H9 (cell line): ENCODE measurements at regions not wholly inside any gene's neighbourhood (a gene's known extent, or its start where the extent isn't known, plus 50 kb on each side); places are given as distances from the start of the nearest gene placed in this dataset.

Experiments
- DNase-seq: peaks from one replicate; pipeline ENCODE4 v3.0.0-alpha.2; 2017
- H2AFZ ChIP-seq: one replicate; pipeline ENCODE4 v1.6.1; 2013; ENCODE audit warnings: mild to moderate bottlenecking, low read length, control low read depth, moderate library complexity
- H2AK5ac ChIP-seq: 2 replicates; pipeline ENCODE4 v1.6.1; 2013; ENCODE audit warnings: low read length, control low read depth, mixed read lengths; ENCODE audit not compliant: insufficient read length
- H2BK120ac ChIP-seq: one replicate; pipeline ENCODE4 v1.6.1; 2013; ENCODE audit warnings: low read depth, mild to moderate bottlenecking, low read length, control low read depth, inconsistent platforms; ENCODE audit not compliant: poor library complexity, severe bottlenecking
- H2BK12ac ChIP-seq: 2 replicates; pipeline ENCODE4 v1.6.1; 2013; ENCODE audit warnings: low read length, control low read depth, mixed read lengths, low read depth; ENCODE audit not compliant: insufficient read length
- H2BK15ac ChIP-seq: 2 replicates; pipeline ENCODE4 v1.6.1; 2013; ENCODE audit warnings: low read depth, low read length, control low read depth
- H2BK20ac ChIP-seq: one replicate; pipeline ENCODE4 v1.6.1; 2013; ENCODE audit warnings: low read depth, mild to moderate bottlenecking, low read length, control low read depth, inconsistent platforms; ENCODE audit not compliant: poor library complexity, severe bottlenecking
- H2BK5ac ChIP-seq: 2 replicates; pipeline ENCODE4 v1.6.1; 2013; ENCODE audit warnings: low read length, control low read depth, mixed read lengths; ENCODE audit not compliant: insufficient read length
- H3K14ac ChIP-seq: 2 replicates; pipeline ENCODE4 v1.6.1; 2013; ENCODE audit warnings: low read length, control low read depth; ENCODE audit not compliant: insufficient read depth
- H3K18ac ChIP-seq: 2 replicates; pipeline ENCODE4 v1.6.1; 2013; ENCODE audit warnings: low read depth, mild to moderate bottlenecking, mixed read lengths, low read length, control low read depth; ENCODE audit not compliant: insufficient read length
- H3K23ac ChIP-seq: 2 replicates; pipeline ENCODE4 v1.6.1; 2013; ENCODE audit warnings: low read length, control low read depth, mixed read lengths, low read depth; ENCODE audit not compliant: insufficient read length
- H3K23me2 ChIP-seq: 2 replicates; pipeline ENCODE4 v1.6.1; 2013; ENCODE audit warnings: low read depth, mild to moderate bottlenecking, mixed read lengths, low read length, control low read depth; ENCODE audit not compliant: insufficient read length, poor library complexity, severe bottlenecking
- H3K27ac ChIP-seq: 2 replicates; pipeline ENCODE4 v1.5.1; 2013; ENCODE audit warnings: low read length, control low read depth, mixed read lengths, low read depth; ENCODE audit not compliant: insufficient read length
- H3K27me3 ChIP-seq: 2 replicates; pipeline ENCODE4 v1.6.1; 2013; ENCODE audit warnings: low read length, control low read depth, inconsistent platforms; ENCODE audit not compliant: insufficient read depth
- H3K4ac ChIP-seq: 2 replicates; pipeline ENCODE4 v1.6.1; 2013; ENCODE audit warnings: low read depth, mild to moderate bottlenecking, control low read depth, inconsistent platforms, low read length, moderate library complexity
- H3K4me1 ChIP-seq: 2 replicates; pipeline ENCODE4 v1.6.1; 2013; ENCODE audit warnings: low read length, control low read depth, inconsistent platforms; ENCODE audit not compliant: insufficient read depth
- H3K4me2 ChIP-seq: 2 replicates; pipeline ENCODE4 v1.6.1; 2013; ENCODE audit warnings: low read length, control low read depth, mixed read lengths; ENCODE audit not compliant: insufficient read length, insufficient read depth
- H3K56ac ChIP-seq: 2 replicates; pipeline ENCODE4 v1.6.1; 2013; ENCODE audit warnings: low read depth, mild to moderate bottlenecking, mixed read lengths, low read length, control low read depth; ENCODE audit not compliant: insufficient read length
- H3K79me1 ChIP-seq: 2 replicates; pipeline ENCODE4 v1.6.1; 2013; ENCODE audit warnings: low read depth, mild to moderate bottlenecking, moderate library complexity, low read length, control low read depth, inconsistent platforms; ENCODE audit not compliant: insufficient read depth, poor library complexity, severe bottlenecking
- H3K79me2 ChIP-seq: 2 replicates; pipeline ENCODE4 v1.6.1; 2013; ENCODE audit warnings: low read length, control low read depth, inconsistent platforms; ENCODE audit not compliant: insufficient read depth
- H3K9ac ChIP-seq: 2 replicates; pipeline ENCODE4 v1.6.1; 2013; ENCODE audit warnings: low read length, control low read depth, mixed read lengths; ENCODE audit not compliant: insufficient read length; ENCODE audit errors: extremely low read depth
- H3K9me3 ChIP-seq: one replicate; pipeline ENCODE4 v1.6.1; 2013; ENCODE audit warnings: low read depth, low read length, inconsistent platforms; ENCODE audit not compliant: control insufficient read depth
- H3T11ph ChIP-seq: one replicate; pipeline ENCODE4 v1.6.1; 2013; ENCODE audit warnings: mild to moderate bottlenecking, low read length, control low read depth, inconsistent platforms
- H4K20me1 ChIP-seq: one replicate; pipeline ENCODE4 v1.6.1; 2013; ENCODE audit not compliant: control insufficient read depth, insufficient read length, insufficient read depth
- H4K5ac ChIP-seq: 2 replicates; pipeline ENCODE4 v1.6.1; 2013; ENCODE audit warnings: low read depth, mild to moderate bottlenecking, mixed read lengths, low read length, control low read depth; ENCODE audit not compliant: insufficient read length
- H4K8ac ChIP-seq: replicated peaks from 2 replicates; pipeline ENCODE4 v1.6.1; 2013; ENCODE audit warnings: low read length, control low read depth, mixed read lengths, low read depth; ENCODE audit not compliant: insufficient read length
- H4K91ac ChIP-seq: 2 replicates; pipeline ENCODE4 v1.6.1; 2013; ENCODE audit warnings: low read depth, mild to moderate bottlenecking, moderate library complexity, mixed read lengths, low read length, control low read depth; ENCODE audit not compliant: insufficient read length
- H3K27ac Mint-ChIP-seq, 3 experiments: 2 replicates in 2 of 3; 3 replicates in 1 of 3; pipeline ENCODE4 v1.8.0; 2020 to 2021; ENCODE audit warnings: mixed read lengths in 3 of 3, mild to moderate bottlenecking in 1 of 3, moderate library complexity in 1 of 3
- H3K27me3 Mint-ChIP-seq: 2 replicates; pipeline ENCODE4 v1.8.0; 2021; ENCODE audit warnings: low read depth, mild to moderate bottlenecking, moderate library complexity, mixed read lengths
- H3K36me3 Mint-ChIP-seq, 3 experiments: 2 replicates in 2 of 3; 3 replicates in 1 of 3; pipeline ENCODE4 v1.8.0; 2020 to 2021; ENCODE audit warnings: low read depth in 3 of 3, mixed read lengths in 3 of 3; ENCODE audit not compliant: insufficient read depth in 1 of 3
- H3K4me1 Mint-ChIP-seq, 2 experiments: 2 replicates each; pipeline ENCODE4 v1.8.0; 2020; ENCODE audit warnings: mixed read lengths in 2 of 2
- H3K4me3 Mint-ChIP-seq, 2 experiments: 2 replicates in 1 of 2; 3 replicates in 1 of 2; pipeline ENCODE4 v1.8.0; 2020 to 2021; ENCODE audit warnings: mild to moderate bottlenecking in 2 of 2, mixed read lengths in 2 of 2, moderate library complexity in 1 of 2
- H3K9me3 Mint-ChIP-seq, 2 experiments: 2 replicates in 1 of 2; 3 replicates in 1 of 2; pipeline ENCODE4 v1.8.0; 2020; ENCODE audit warnings: mild to moderate bottlenecking in 2 of 2, mixed read lengths in 2 of 2, moderate library complexity in 1 of 2
- CTCF ChIP-seq: fragments of 200-600 bp; sonication (generic); conservative IDR thresholded peaks from 3 replicates; pipeline ENCODE4 v1.8.0; 2021; ENCODE audit warnings: antibody characterized with exemption, mild to moderate bottlenecking
- WGBS: extraction: QIAGEN DNeasy Blood & Tissue Kit; methylation state at CpG from one replicate; pipeline ENCODE4 v1.1.7; 2013; ENCODE audit warnings: missing lambda C conversion rate, low lambda C conversion rate, mixed read lengths; ENCODE audit not compliant: insufficient read length; ENCODE audit errors: extremely low coverage; 5-methylcytosine and 5-hydroxymethylcytosine counted together

- Histone ChIP-seq H3K27me3 (no peaks in the 10 kb centered on the region), H3K4me1 (no peaks in the 10 kb centered on the region), H2BK15ac (no peak overlapping the region), H3K23me2 (no peaks in the 10 kb centered on the region), H4K91ac (no peak overlapping the region), H3K79me2 (no peaks in the 10 kb centered on the region), H3K23ac (no peak overlapping the region), H3K4me2 (no peak overlapping the region), H2AFZ (no peak overlapping the region), H2AK5ac (no peak overlapping the region), H3K56ac (no peak overlapping the region), H2BK20ac (no peak overlapping the region), H4K8ac (no peak overlapping the region), H3K18ac (no peak overlapping the region), H3K79me1 (no peaks in the 10 kb centered on the region), H3K9me3 (no peaks in the 10 kb centered on the region), H4K20me1 (no peaks in the 10 kb centered on the region), H3K4ac (no peak overlapping the region), H2BK120ac (no peak overlapping the region), H3K14ac (no peak overlapping the region), H2BK5ac (no peak overlapping the region), H3K27ac (no peak overlapping the region), H2BK12ac (no peak overlapping the region), H3T11ph (no peak overlapping the region), H3K9ac (no peak overlapping the region), H4K5ac (no peak overlapping the region)
- peaks cover 0 to 8% (median 3%) of the 10 kb centered on the region in 3 experiments; a peak in 4 of 7 replicates for H3K36me3 Mint-ChIP-seq
- no peak overlapping the region for H3K4me3 Mint-ChIP-seq
- peaks cover 3% of the 10 kb centered on the region for H3K27me3 Mint-ChIP-seq
- H3K9me3 Mint-ChIP-seq, result peaks cover 3 to 5% of the 10 kb centered on the region in 2 experiments; a peak in 4 of 5 replicates
- peaks cover 8 to 11% of the 10 kb centered on the region in 2 experiments for H3K4me1 Mint-ChIP-seq
- WGBS, result no CpG with 5 or more reads among the region's 4 CpGs
- no peak for DNase-seq
- H3K27ac Mint-ChIP-seq, result no peak overlapping the region
- no peak for TF ChIP-seq CTCF
Observed at GRCh38 chr2:65586516-65586915, 154.1 kb upstream of the SPRED2 start.
